22Rv1 (cell line): ENCODE measurements at regions not wholly inside any gene's neighbourhood (a gene's known extent, or its start where the extent isn't known, plus 50 kb on each side); places are given as distances from the start of the nearest gene placed in this dataset.

Experiments used
- H3K27ac ChIP-seq: fragments of 450-650 bp; 2 replicates; pipeline ENCODE4 v1.5.1; 2017
- CTCF ChIP-seq: fragments of 450-650 bp; IDR thresholded peaks from 2 replicates; pipeline ENCODE4 v1.5.1; 2017; ENCODE audit warnings: mild to moderate bottlenecking
- ZFX ChIP-seq: fragments of 450-650 bp; IDR thresholded peaks from 2 replicates; pipeline ENCODE4 v1.6.1; 2017; ENCODE audit warnings: antibody characterized with exemption, borderline replicate concordance

- H3K27ac ChIP-seq, result no peak overlapping the region
- no peak for TF ChIP-seq CTCF
- no peak for TF ChIP-seq ZFX
These were observed 233.0 kb upstream of the ZNF32 start for GRCh38 chr10:43881657-43882056.

GRCh38 chr10:43880160-43880559, 231.5 kb upstream of the ZNF32 start:
- TF ChIP-seq CTCF (no peak), ZFX (no peak)
- H3K27ac ChIP-seq, result no peak overlapping the region

GRCh38 chr10:43879742-43880141, 231.1 kb upstream of the ZNF32 start:
- TF ChIP-seq ZFX, result no peak
- no peak for TF ChIP-seq CTCF
- no peak overlapping the region for H3K27ac ChIP-seq

- H3K27ac ChIP-seq, result no peak overlapping the region
- TF ChIP-seq CTCF (no peak), ZFX (no peak)
These were observed 230.5 kb upstream of the ZNF32 start for GRCh38 chr10:43879162-43879561.

- no peak for TF ChIP-seq ZFX
- no peak for TF ChIP-seq CTCF
- H3K27ac ChIP-seq, result no peak overlapping the region
These were observed 229.7 kb upstream of the ZNF32 start for GRCh38 chr10:43878386-43878785.

GRCh38 chr10:43876976-43877375, 228.3 kb upstream of the ZNF32 start:
- no peak for TF ChIP-seq ZFX
- no peak for TF ChIP-seq CTCF
- H3K27ac ChIP-seq, result no peak overlapping the region

- TF ChIP-seq ZFX (no peak), CTCF (no peak)
- no peak overlapping the region for H3K27ac ChIP-seq
These were observed 226.3 kb upstream of the ZNF32 start for GRCh38 chr10:43874984-43875383.
